NCI-H187 treated with DMSO at 0.1 percent for 48 hours (cell line): ENCODE measurements at regions not wholly inside any gene's neighbourhood (a gene's known extent, or its start where the extent isn't known, plus 50 kb on each side); places are given as distances from the start of the nearest gene placed in this dataset.
A peak's percentile ranks its signal among the peaks of the same experiment; 100 is the strongest.

Experiments
- DNase-seq: peaks from one replicate; lab custom pipeline; 2025; lab: John Stamatoyannopoulos, UW

DNA sequence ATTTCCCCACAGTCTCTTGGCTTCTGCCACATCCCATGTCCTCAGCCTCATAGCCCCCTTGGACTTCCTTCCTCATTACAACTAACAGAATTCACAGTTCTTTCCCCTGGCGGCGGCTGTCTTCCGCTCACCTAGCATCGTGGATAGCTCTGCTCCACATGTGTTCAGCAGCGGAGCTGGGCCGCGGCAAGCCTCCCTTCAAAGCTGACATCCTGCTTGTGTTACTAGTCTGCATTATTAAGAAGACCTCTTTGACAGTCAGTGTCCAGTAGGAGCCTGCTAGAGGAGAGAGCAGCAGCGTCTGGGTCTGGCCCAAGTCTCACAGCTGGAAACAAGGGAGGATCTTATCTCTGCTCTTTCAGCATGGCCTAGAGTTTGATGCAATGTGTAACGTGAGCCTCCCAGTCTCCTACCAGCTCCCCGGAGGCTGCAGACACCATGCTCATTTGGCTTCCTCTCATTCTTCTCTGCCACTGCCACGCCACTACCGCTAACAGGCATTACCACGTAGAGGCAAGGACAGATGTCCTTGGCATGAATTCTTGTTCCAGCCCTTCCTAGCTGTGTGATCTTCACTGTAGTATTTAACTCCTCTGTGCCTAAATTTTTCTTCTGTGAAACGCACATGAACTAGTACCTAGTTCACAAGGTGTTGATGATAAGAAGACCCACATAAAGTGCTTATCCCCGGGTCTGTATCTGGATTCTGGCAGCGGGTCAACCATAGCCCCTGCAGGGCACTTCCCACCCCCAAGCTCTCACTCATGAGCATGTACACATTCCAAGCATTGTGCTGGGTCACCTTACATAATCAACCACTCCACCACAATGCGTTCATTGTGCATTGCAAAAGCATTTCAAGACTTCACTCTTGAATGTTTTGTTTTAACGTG is 107.1 kb upstream of the BACH2 start:
- no peak for DNase-seq

DNA sequence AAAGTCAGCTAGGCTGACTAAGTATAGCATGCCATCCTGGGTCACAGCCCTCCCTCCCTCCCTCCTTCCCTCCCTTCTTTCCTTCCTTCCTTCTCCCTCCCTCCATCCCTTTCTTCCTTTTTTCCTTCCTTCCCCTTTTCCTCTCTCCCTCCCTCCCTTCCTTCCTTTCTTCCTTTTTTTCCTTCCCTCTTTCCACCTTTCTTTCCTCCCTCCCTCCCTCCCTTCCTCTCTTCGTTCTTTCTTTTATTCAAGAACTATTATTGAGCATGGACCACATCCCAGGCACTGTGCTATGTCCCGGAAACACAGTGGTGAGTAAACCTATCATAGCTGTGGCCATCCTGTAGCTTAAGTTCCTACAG is 106.2 kb upstream of the BACH2 start:
- DNase-seq = no peak

GRCh38 chr6:90401933-90402830 is 105.5 kb upstream of the BACH2 start:
- no peak for DNase-seq

DNA sequence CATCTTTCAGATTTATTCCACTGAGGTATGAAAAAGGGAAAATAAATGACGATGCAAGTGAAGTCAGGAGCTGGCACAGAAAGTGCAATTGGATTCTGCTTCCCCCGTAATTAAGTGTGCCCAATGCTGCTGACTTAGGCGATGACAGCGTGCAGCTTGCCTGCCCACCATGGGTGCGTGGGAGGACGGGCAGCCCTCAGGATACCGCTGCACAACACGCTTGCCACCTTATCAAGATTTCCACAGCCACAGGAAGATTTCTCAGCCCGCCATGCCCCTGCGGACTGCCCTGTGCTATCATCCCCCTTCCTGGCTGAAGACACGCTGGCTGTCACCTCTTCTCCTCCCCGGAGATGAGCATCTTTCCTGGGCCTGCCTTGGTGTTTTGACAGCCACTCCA is 103.3 kb upstream of the BACH2 start:
- no peak for DNase-seq

DNA sequence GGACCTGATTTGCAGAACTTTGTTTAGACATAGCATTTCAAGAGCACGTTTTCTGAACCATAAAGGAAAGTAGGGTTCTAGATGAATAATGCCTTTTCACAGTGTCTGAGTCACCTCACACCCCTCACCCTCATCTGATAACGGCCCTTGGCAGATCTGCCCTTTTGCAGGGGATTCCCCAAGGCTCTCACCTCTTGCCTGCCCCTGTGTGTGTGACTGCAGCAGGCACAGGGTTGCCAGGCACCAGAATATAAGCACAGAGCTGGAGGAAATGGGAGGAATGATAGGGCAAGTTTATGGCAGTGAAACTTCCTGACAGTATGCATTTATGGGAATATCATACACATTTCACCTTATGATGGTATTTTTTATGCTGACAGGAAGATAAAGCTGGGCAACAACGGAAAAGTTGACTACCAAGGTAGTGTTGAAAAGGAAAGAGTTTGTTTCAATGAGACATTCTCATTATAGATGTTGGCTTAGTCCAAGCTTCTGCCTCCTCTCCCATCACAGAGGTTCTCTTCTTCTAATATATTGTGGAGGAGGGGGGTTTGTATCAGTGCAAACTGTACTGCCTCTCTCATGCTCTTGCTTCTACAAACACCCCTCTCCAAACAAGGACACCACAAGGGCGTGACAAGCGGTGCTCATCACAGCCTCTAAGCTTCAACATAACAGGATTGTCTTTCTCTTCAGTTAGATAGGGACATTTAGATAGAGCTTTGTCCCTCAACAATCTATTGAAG is 101.5 kb upstream of the BACH2 start:
- DNase-seq = no peak

GRCh38 chr6:90397047-90397446 is 100.4 kb upstream of the BACH2 start:
- no peak for DNase-seq

DNA sequence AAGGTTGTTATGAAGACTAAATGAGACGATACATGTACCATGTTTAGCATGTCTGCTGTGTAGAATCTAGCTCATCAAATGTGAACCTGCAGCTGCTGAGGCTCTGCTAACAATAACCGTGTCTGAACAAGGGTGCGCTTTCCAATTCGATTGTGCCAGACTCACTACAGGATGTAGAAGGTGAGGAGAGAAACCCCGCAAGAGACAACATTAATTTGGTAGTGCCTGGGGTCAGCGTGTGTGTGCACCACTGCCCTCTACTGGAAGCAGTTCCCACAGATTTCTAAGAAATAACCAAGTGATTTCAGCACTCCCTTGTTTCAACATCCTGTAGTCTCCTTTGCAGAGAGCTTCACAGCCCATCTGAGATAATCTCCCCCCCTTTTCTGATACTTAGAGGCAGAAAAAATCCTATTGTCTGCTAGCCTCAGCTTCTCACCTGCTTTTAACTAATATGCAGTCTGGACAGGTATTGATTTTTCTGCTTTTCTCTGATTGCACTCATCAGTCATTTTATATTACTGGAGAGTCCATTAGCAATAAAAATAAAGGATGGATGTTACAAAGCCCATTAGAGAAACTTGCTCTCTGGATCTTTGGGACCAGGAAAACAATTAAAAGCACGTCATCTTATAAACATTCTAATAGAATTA is 96.7 kb upstream of the BACH2 start:
- peak; percentile 21 for DNase-seq

GRCh38 chr6:90390379-90390778 is 93.7 kb upstream of the BACH2 start:
- DNase-seq = no peak

- DNase-seq = no peak
Measured at GRCh38 chr6:90388395-90388794, 91.8 kb upstream of the BACH2 start.

DNA sequence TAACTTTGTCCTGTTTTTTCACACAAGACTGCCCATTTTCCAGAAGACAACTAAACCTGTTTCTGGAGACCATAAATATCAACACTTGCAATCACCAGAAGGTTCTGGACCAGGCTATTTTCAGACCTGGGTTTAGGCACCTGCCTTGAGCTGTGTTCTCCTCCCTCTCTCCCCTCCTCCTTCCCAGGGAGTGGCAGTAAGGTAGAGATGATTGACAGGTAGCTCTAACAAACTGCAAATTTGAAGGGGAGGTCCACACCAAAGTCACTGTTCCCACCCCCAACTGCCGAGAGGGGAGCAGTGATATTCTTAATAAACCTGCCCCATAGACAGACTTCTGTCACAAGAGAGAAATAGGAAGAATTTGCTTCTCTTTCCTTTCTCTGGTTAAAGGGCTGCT is 91.2 kb upstream of the BACH2 start:
- DNase-seq = no peak

DNA sequence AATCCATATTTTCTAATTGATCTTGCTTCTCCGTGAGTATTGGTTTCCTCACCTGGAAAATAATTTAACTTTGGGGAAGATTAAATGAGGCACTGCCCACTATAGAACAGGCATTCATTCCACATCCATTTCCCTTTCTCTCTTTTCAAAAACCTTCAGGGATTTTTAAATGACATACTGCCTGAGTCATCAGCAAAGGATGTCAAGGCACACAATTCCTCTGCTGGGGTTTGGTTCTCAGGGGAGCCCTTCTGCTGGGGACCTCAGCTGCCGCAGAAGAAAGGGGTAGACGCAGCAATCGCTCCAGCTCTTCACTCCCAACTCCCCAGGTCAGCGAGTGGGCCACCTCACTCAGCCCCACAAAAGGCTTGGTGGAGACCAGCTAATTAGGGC is 90.7 kb upstream of the BACH2 start:
- DNase-seq = no peak

GRCh38 chr6:90386399-90387382 is 90.0 kb upstream of the BACH2 start:
- DNase-seq = no peak

GRCh38 chr6:90385759-90386313 is 89.2 kb upstream of the BACH2 start:
- DNase-seq = no peak

- no peak for DNase-seq
Measured at GRCh38 chr6:90384720-90385119, 88.1 kb upstream of the BACH2 start.

DNA sequence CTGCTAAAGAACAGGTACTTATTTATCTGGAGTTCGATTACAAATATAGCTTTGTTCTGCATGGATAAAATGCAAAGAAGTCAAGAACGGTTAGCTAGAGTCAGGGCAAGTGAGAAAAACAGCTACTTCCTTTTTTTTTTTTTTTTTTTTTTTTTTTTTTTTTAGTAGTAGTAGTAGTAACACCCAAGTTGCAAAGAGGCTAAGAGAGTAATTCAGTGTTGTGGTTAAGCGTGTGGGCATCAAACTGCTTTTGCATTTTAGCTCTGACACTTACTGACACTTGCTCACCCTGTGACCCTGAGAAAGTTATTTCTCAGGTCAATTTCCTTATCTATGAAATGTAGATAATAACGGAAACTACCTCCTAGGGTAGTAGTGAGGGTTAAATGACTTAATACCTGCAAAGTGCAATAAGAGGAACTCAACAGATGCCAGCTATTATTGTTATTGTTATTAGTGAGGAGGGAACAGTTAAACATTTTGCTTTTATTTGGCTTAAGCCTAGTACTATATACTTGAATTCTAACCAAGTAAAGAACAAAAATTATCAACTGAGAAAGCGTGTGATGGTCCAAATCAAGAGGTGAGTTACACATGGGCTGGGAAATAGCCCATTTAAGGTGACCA is 86.7 kb upstream of the BACH2 start:
- no peak for DNase-seq

- no peak for DNase-seq
Measured at GRCh38 chr6:90382760-90383159, 86.1 kb upstream of the BACH2 start.

DNA sequence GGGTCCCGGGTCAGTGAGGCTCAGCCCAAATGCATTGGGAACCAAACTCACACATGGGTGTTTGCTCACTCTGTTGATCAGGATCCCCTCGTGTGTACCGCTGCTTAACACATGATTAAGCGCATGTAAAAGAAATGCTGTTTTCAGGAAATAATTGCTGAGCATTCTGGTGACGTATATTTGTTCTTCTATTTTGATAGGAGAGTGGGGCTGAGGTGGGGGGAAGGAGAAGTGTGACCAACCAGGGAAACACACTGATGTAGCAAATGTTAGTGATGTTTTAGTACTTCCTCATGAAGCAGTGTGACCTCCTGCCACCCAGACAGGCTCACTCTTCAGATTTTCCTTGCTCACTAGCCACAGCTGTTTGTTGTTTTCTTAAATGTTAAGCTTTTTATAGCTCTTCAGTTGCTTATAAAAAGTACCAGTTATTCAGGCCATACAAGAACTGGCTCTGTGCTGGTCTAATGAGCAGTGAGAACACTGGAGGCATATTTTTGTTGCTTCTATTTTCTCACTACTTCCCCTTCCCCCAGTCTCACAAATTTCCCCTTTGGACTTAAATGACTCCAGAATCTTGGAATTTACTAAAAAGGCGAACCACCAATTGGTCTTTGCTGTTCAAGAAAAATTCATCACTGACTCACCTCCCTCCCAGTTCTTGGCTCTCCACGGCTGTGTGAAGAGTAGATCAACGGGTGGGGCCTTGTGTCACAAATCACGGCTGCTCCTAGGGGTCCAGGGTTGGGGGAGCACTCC is 79.2 kb upstream of the BACH2 start:
- no peak for DNase-seq

DNA sequence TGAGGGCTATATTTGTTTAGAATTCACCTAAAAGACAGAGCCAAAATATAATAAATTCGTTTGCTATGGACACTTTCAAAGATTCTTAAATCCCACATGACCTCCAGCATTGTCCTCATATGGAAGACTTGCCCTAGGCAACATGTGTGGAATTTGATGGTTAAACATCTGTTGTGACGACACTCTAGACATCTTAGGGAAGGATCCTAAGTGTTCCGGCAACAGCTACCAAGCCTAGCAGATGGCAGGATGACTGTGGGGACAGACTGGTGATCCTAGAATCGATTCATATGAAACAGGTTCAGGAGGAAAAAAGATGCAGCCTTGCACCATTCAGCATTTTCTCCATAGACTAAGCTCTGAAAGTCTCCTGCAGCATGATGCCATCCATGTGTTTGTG is 77.6 kb upstream of the BACH2 start:
- no peak for DNase-seq

DNA sequence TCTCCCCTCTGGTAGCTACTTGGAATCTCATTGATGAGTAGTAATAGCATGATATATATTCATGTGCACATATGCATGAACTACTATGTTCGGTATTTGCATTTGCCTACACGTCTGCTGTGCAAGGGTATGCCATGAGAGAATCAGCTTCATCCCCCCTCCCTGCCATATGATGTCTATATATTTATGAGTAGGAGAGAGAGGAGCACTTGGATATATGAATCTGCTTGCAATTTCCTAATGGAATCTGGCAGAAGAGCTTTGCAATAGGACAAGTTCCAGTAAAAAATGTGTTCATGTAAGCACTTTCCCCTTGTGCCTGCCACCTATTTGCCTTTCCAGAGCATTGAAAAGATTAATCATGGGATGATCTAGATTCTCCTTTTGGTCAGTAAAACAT is 76.2 kb upstream of the BACH2 start:
- no peak for DNase-seq
